IPS-20b (cell line): ENCODE measurements at regions not wholly inside any gene's neighbourhood (a gene's known extent, or its start where the extent isn't known, plus 50 kb on each side); places are given as distances from the start of the nearest gene placed in this dataset.
"Not testable (repeated sequence)": the region's sequence is repeated elsewhere in the genome, so short reads cannot be mapped to it uniquely, and the experiment has no call there.

Source experiments
- H3K27ac ChIP-seq: one replicate; pipeline ENCODE4 v1.5.1; 2013; ENCODE audit warnings: low read length
- H3K27me3 ChIP-seq: 2 replicates; pipeline ENCODE4 v1.6.1; 2013; ENCODE audit warnings: mild to moderate bottlenecking, low read length, inconsistent platforms; ENCODE audit not compliant: insufficient read depth
- H3K36me3 ChIP-seq: 2 replicates; pipeline ENCODE4 v1.6.1; 2013; ENCODE audit warnings: low read depth, mild to moderate bottlenecking, inconsistent platforms, low read length, moderate library complexity; ENCODE audit not compliant: insufficient read depth
- H3K4me1 ChIP-seq: 2 replicates; pipeline ENCODE4 v1.6.1; 2013; ENCODE audit warnings: mild to moderate bottlenecking, control low read depth, inconsistent platforms, low read length, moderate library complexity; ENCODE audit not compliant: insufficient read depth
- H3K4me3 ChIP-seq: 2 replicates; pipeline ENCODE4 v1.5.1; 2013; ENCODE audit warnings: mild to moderate bottlenecking, low read length, inconsistent platforms
- H3K9ac ChIP-seq: 2 replicates; pipeline ENCODE4 v1.6.1; 2013; ENCODE audit warnings: low read depth, mild to moderate bottlenecking, inconsistent platforms, low read length, moderate library complexity
- H3K9me3 ChIP-seq: 2 replicates; pipeline ENCODE4 v1.6.1; 2013; ENCODE audit warnings: mild to moderate bottlenecking, low read depth, low read length, inconsistent platforms; ENCODE audit not compliant: insufficient read depth

DNA sequence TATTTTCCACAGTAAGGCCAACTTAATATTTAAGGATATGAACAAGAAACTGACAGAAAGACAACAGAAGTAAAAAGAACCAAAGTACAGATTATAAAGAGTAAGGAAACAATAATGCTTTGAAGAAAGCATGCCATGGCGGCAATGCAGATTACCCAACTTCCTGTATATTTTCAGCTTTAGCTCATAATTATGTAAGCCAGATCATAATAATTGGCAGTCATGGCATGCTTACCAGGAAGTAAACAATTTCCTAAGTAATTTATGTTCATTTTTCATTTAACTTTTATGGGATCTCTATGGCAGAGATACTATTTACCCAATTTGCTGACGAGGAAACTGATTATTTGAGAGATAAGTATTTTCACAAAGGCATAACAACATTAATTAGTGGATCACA is 988.7 kb downstream of the HACE1 start:
- Histone ChIP-seq H3K27ac (no peak overlapping the region), H3K27me3 (no peaks in the 10 kb centered on the region)

DNA sequence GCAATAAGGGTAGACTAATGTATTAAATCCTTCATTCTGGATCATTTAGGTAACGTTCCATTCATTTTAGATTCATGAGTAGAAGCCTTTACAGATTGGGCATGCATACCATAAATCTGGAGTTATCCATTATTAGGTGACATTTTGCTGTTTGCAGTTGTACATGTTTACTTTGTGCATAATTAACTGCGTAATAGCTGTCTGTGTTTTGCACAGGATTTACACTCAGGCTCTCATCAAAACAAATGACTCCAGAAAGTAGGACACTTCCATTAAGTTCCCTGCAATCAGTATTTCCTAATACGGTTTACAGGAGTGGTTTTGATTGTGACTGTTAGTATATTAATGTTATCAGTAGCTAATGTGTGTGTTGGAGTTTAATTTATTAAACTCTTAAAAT is 997.4 kb downstream of the HACE1 start:
- no peaks in the 10 kb centered on the region for H3K9me3 ChIP-seq
- H3K9ac ChIP-seq = no peak overlapping the region
- H3K4me1 ChIP-seq = no peaks in the 10 kb centered on the region
- no peaks in the 10 kb centered on the region for H3K27me3 ChIP-seq
- H3K27ac ChIP-seq = no peak overlapping the region
- H3K4me3 ChIP-seq = no peak overlapping the region
- H3K36me3 ChIP-seq = no peaks in the 10 kb centered on the region

More for the DNA sequence above, 988.7 kb downstream of the HACE1 start:
- no peaks in the 10 kb centered on the region for H3K9me3 ChIP-seq
- no peak overlapping the region for H3K9ac ChIP-seq
- H3K4me3 ChIP-seq = no peak overlapping the region
- peaks cover 10% of the 10 kb centered on the region; the same call in 1 of the 2 replicates for H3K4me1 ChIP-seq
- H3K36me3 ChIP-seq = no peaks in the 10 kb centered on the region

DNA sequence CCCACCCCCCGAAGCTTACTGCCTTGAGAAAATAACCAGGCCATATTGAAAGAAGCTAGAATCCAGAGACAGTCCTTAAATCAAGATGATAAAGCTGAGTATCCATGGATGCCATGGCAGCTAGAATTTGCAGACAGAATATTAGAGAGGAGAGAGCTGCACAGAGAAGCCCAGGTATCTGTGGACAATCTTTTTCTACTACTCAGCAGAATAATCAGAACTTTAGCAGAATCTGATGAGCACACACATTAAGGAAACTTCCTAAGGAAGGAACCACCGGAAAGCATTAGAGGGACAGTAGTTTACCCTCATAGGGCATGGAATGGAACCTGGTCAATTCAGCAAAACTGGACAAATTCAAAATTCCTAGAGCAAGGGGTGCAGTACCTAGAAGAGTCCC is 1001.7 kb downstream of the HACE1 start:
- Histone ChIP-seq H3K4me3 (no peak overlapping the region), H3K27me3 (no peaks in the 10 kb centered on the region), H3K9me3 (no peaks in the 10 kb centered on the region), H3K4me1 (no peaks in the 10 kb centered on the region), H3K9ac (no peak overlapping the region), H3K27ac (no peak overlapping the region), H3K36me3 (no peaks in the 10 kb centered on the region)

DNA sequence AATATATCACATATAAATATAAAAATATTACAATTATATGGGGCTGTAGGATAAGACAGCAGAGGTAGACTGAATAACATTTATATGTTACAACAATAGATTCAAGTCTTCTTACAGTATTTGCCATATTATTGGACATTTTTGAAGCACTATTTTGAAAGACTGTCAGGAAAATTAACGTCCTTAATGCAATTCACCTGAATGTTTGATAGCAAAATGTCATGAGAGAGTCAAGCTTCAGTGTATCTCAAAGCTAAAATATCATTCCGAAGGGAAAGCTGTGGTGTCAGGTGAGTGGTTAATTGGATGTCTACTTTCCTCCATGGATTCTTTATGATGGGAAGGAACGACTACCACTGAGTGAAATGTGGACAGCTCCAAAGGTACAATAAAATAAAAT is 1004.0 kb downstream of the HACE1 start:
- Histone ChIP-seq H3K9ac (no peak overlapping the region), H3K27me3 (no peaks in the 10 kb centered on the region), H3K4me3 (no peak overlapping the region), H3K27ac (no peak overlapping the region), H3K9me3 (no peaks in the 10 kb centered on the region), H3K36me3 (no peaks in the 10 kb centered on the region), H3K4me1 (no peaks in the 10 kb centered on the region)

DNA sequence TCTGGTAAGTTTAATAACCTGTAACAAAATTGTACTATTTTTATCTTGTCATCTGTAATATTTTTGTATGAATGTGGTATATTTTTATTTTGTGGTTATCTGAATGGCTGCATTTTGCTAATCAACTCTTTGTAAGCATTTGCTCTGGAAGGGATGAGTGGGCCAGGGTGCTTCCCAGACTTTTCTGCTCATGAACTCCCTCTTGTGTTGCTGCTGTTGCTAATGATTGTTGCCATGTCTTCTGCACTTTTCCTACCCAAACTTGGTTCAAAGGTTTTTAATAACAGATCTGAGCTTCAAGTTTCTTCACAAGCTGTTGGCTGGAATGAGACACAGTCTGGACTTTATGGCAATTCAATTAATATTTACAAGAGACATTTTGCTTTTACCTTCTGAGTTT is 1005.7 kb downstream of the HACE1 start:
- Histone ChIP-seq H3K27me3 (no peaks in the 10 kb centered on the region), H3K4me3 (no peak overlapping the region), H3K36me3 (no peaks in the 10 kb centered on the region), H3K9ac (no peak overlapping the region), H3K4me1 (no peaks in the 10 kb centered on the region), H3K9me3 (no peaks in the 10 kb centered on the region), H3K27ac (no peak overlapping the region)

DNA sequence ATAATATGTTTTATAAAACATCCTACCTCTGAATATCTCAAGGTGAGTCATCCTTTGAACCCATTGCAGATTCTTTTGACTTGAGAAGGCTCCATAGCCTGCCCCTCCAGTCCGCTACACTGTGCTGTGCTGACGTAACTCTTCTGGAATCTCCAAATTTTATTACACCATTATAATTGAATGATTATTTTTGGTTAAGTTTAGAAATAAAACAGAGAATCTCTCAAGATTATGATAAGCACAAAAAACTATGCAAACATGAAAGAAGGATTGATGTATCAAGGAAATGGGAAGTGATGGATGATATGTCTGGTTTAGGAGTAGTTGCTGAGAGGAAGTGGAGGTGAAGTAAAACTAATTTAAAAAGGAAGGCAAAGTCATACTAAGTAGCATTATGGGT is 1021.3 kb downstream of the HACE1 start:
- Histone ChIP-seq H3K4me1 (no peaks in the 10 kb centered on the region), H3K9me3 (no peaks in the 10 kb centered on the region), H3K9ac (no peak overlapping the region), H3K4me3 (no peak overlapping the region), H3K27me3 (no peaks in the 10 kb centered on the region), H3K27ac (no peak overlapping the region), H3K36me3 (no peaks in the 10 kb centered on the region)

DNA sequence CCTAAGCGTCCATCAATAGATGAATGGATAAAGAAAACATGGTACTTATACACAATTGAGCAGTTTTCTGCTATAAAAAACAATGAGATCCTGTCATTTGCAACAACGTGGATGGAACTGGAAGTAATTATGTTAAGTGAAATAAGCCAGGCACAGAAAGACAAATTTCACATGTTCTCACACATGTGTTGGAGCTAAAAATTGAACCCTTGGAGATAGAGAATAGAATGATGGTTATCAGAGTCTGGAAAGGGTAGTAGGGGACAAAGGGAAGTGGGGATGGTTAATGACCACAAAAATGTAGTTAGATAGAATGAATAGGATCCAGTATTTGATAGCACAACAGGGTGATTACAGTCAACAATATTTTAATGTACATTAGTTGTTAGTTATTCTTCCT is 1033.5 kb downstream of the HACE1 start:
- Histone ChIP-seq H3K4me3 (no peak overlapping the region), H3K4me1 (no peaks in the 10 kb centered on the region), H3K27ac (no peak overlapping the region), H3K27me3 (no peaks in the 10 kb centered on the region), H3K9me3 (no peaks in the 10 kb centered on the region), H3K36me3 (no peaks in the 10 kb centered on the region), H3K9ac (no peak overlapping the region)

DNA sequence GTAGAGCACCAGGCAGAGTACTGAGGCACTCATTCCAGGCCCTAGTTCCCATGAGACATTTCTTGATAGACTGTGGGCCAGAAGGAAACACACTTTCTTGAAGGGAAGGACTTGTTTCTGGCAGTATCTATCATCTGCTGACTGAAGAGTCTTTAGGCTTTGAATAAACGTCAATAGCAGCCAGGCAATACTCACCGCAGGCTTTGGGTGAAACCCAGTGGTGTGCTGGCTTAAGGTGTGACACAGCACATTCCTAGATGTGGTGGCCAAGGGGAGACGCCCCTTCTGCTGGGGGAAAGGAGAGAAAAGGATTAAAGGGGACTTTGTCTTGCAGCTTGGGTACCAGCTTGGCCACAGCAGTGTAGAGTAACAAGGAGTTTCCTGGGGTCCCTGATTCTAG is 1039.6 kb downstream of the HACE1 start:
- H3K36me3 ChIP-seq = no peaks in the 10 kb centered on the region
- no peaks in the 10 kb centered on the region for H3K9me3 ChIP-seq
- no peak overlapping the region for H3K9ac ChIP-seq
- H3K4me1 ChIP-seq = no peaks in the 10 kb centered on the region
- H3K27me3 ChIP-seq = no peaks in the 10 kb centered on the region
- H3K4me3 ChIP-seq = no peak overlapping the region
- no peak overlapping the region for H3K27ac ChIP-seq

DNA sequence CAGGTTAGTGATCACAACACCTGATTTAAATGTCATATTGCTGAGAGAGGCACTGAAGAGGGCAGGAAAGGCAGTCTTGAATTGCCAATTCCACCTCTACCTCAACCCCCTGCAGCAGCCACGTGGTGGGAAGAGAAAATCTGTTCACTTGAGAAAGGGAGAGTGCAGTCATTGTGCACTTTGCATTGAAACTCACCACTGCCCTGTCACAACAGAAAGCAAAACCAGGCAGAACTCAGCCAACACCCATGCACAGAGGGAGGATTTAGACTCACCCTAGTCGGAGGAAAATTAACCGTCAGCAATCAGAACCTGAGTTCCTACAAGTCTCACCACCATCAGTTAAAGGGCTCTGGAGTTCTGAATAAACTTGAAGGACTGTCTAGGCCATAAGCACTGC is 1040.2 kb downstream of the HACE1 start:
- H3K27ac ChIP-seq = no peak overlapping the region
- no peaks in the 10 kb centered on the region for H3K36me3 ChIP-seq
- no peak overlapping the region for H3K4me3 ChIP-seq
- H3K9ac ChIP-seq = no peak overlapping the region
- H3K4me1 ChIP-seq = no peaks in the 10 kb centered on the region
- H3K9me3 ChIP-seq = no peaks in the 10 kb centered on the region
- no peaks in the 10 kb centered on the region for H3K27me3 ChIP-seq

DNA sequence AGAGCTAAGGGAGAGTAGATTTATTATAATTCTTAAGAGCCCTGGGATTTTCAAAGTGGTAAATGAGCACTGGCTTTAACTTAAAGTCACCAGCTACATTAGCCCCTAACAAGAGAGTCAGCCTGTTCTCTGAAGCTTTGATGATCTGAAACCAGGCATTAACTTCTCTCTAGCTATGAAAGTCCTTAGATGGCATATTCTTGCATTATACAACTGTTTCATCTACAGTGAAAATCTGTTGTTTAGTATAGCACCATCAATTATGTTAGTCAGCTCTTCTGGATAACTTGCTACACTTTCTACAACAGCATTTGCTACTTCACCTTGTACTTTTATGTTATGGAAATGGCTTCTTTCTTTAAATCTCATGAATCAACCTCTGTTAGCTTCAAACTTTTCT is 1046.7 kb downstream of the HACE1 start:
- no peaks in the 10 kb centered on the region for H3K4me1 ChIP-seq
- H3K9ac ChIP-seq = no peak overlapping the region
- H3K36me3 ChIP-seq = no peaks in the 10 kb centered on the region
- no peaks in the 10 kb centered on the region for H3K9me3 ChIP-seq
- H3K27ac ChIP-seq = no peak overlapping the region
- no peak overlapping the region for H3K4me3 ChIP-seq
- no peaks in the 10 kb centered on the region for H3K27me3 ChIP-seq

DNA sequence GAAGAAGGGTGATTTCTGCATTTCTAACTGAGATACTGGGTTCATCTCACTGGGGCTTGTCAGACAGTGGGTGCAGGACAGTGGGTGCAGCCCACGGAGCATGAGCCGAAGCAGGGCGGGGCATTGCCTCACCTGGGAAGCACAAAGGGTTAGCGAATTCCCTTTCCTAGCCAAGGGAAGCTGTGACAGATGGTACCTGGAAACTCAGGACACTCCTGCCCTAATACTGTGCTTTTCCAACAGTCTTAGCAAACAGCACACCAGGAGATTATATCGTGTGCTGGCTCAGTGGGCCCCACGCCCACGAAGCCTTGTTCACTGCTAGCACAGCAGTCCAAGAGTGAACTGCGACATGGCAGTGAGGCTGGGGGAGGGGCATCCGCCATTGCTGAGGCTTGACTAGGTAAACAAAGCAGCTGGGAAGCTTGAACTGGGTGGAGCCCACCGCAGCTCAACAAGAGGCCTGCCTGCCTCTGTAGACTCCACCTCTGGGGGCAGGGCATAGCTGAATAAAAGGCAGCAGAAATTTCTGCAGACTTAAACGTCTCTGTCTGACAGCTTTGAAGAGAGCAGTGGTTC is 1057.7 kb downstream of the HACE1 start:
- H3K27ac ChIP-seq, H3K36me3 ChIP-seq, H3K4me1 ChIP-seq, H3K9me3 ChIP-seq, H3K4me3 ChIP-seq, H3K9ac ChIP-seq, H3K27me3 ChIP-seq: not testable (repeated sequence)

DNA sequence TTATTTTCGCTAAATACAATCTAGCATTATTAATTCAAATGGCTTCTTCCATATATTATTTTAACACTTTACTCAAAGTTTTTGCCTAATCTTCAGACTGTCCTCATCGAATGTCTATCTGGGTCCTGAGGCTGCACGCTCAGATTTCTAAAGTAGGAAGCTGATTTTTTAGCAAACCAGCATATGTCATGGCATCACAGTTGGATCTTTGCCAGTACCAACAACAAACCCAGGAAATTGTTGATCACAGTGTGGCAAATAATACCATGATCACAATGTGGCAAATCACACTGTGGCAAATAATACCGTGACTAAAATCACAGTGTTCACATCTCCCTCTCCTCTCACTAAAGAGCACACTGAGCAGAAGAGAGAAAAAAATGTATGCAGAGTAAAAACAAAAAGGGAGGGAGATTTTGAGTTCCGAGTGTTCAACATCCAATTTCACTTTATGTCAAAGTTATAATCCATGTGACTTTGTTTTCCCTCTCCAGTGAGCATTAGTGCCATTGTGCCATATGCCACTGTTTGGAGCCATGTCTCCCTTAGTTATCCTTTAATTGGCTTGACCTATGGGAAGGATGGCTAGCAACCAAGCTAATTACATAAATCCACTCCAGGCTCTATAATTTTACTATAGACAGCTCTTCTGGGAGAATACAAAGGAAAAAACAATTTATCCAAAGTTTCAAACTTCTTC is 1059.6 kb downstream of the HACE1 start:
- Histone ChIP-seq H3K9ac (no peak overlapping the region), H3K36me3 (no peaks in the 10 kb centered on the region), H3K4me1 (no peaks in the 10 kb centered on the region), H3K9me3 (no peaks in the 10 kb centered on the region), H3K27me3 (no peaks in the 10 kb centered on the region), H3K4me3 (no peak overlapping the region), H3K27ac (no peak overlapping the region)
